GM19372 (cell line): ENCODE measurements at regions not wholly inside any gene's neighbourhood (a gene's known extent, or its start where the extent isn't known, plus 50 kb on each side); places are given as distances from the start of the nearest gene placed in this dataset.
"Not testable (repeated sequence)": the region's sequence is repeated elsewhere in the genome, so short reads cannot be mapped to it uniquely, and the experiment has no call there.

Experiments used
- ATAC-seq: cut with Tn5 transposase; IDR thresholded peaks from one replicate; pipeline ENCODE4 v1.9.1; 2021; ENCODE audit warnings: mild to moderate bottlenecking, low read depth, moderate library complexity; ENCODE audit not compliant: unreplicated experiment

DNA sequence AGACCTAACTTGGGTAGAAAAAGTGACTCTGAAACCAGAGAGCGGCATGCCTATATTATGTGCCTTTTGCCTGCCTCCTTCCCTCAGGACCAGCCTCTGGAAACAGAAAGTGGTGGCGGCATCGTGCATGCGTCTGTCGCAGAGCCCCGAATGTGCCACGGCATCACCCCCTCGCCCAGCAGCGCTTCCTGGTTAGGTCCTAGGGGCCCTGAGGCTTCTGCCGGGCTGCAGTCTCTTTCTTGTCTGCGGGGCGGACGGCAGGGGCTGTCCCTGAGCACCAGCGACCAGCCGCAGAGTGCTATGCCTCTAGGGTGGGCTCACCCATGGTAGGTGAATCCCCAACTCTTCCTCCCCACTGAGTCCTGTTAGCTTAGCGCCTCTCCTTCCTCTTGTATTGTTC, 68.7 kb downstream of the VSIG4 start:
- ATAC-seq, result no peak

DNA sequence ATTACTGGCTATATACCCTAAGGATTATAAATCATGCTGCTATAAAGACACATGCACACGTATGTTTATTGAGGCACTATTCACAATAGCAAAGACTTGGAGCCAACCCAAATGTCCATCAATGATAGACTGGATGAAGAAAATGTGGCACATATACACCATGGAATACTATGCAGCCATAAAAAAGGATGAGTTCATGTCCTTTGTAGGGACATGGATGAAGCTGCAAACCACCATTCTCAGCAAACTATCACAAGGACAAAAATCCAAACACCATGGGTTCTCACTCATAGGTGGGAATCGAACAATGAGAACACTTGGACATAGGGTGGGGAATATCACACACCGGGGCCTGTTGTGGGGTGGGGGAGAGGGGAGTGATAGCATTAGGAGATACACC, 72.7 kb downstream of the VSIG4 start:
- ATAC-seq, result not testable (repeated sequence)

DNA sequence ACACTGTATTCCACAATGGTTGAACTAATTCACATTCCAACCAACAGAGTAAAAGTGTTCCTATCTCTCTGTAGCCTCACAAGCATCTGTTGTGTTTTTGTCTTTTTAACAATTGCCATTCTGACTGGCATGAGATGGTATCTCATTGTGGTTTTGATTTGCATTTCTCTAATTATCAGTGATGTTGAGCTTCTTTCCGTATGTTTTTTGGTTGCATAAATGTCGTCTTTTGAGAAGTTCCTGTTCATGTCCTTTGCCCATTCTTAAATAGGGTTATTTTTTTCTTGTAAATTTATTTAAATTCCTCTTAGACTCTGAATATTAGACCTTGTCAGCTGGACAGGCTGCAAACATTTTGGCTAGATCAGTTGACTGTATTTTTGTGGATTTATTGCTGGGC, 78.2 kb downstream of the VSIG4 start:
- no peak for ATAC-seq

- ATAC-seq, result no peak
Measured at GRCh38 chrX:65948103-65948502, 91.8 kb downstream of the VSIG4 start.

DNA sequence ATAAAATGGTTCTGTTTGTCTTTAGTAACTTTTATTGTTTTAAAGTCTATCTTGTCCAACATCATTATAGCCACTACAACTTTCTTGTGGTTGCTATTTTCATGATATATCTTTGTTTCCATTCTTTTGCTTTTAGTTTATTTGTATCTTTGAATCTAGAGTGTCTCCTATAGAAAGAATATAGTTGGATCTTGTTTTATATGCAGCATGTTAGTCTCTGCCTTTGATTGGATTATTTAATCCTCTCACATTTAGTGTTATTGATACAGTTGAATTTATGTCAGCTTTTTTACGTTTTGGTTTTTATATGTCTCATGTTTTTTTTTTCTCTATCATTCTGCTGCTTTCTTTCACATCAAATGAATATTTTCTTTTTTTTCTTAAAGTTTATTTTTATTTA, 98.1 kb downstream of the VSIG4 start:
- no peak for ATAC-seq

DNA sequence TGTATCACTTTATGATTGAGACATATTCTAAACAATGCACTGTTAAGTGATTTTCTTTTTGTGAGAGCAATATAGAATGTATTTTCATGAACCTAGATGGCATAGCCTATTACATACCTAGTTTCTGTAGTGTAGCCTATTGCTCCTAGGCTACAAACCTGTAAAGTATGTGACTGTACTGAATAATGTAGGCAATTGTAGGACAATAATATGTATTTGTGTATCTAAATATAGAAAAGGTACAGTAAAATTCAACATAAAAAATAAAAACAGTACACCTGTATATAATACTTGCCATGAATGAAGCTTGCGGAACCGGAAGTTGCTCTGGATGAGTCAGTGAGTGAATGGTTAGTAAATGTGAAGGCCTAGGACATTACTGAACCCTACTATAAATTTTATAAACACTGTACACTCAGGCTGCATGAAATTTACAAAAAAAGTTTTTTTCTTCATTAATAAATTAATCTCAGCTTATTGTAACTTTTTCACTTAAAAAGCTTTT, 106.7 kb downstream of the VSIG4 start:
- ATAC-seq, result no peak

GRCh38 chrX:65932173-65933084, 107.5 kb downstream of the VSIG4 start:
- no peak for ATAC-seq

GRCh38 chrX:65928522-65928921, 111.4 kb downstream of the VSIG4 start:
- ATAC-seq, result no peak

DNA sequence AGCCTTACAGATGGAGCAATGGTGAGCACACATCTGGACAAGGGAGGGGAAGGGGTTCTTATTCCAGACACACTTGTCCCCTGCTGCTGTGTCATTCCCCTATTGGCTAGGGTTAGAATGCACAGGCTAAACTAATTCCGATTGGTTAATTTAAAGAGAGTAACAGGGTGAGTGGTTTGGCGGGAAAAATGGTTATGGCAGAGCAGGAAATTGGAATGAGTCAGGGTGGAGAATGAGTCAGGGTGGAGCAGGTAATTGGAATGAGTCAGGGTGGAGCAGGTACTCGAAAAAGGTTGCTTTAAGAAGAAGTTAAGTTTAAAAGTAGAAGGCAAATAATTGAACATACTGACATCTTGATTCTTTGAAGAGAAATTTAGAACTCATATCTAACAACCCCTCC, 112.5 kb downstream of the VSIG4 start:
- not testable (repeated sequence) for ATAC-seq

- ATAC-seq, result no peak
Measured at GRCh38 chrX:65926095-65927019, 113.5 kb downstream of the VSIG4 start.

DNA sequence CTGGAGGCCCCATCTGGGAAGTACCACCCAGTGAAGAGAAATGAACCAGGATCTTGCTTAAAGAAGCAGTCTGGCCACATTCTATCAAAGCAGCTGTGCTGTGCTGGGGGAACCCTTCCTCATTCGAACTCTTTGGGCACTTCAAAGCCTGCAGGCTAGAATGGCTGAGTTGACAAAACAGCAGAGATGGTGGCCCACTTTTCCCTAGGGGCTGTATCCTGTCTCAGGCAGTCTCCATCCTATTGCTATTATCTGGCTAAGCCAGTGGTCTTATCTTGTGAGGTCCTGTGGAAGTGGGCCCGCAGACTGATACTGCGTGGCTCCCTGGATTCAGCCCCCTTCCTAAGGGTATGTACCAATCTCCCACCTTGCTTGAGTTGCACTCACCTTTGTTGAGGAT, 114.3 kb downstream of the VSIG4 start:
- ATAC-seq, result no peak

GRCh38 chrX:65925005-65925404, 114.9 kb downstream of the VSIG4 start:
- ATAC-seq, result no peak

DNA sequence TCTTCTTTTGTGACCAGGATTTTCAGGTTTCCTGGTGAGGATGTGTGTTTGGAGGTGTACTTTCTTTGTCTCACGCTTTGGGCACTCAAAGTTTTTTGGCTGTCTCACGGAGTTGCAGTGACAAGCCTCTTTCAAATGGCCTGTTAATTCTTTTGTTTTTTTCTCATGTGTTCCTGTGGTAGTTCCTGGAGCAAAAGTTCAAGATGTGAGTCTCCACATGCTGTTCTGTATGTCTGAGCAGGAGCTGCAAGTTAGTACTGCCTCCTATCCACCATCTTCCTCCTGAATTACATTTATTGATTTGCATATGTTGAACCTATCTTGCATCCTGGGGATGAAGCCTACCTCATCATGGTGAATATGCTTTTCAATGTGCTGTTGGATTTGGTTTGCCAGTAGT, 118.5 kb downstream of the VSIG4 start:
- ATAC-seq, result no peak

- no peak for ATAC-seq
Measured at GRCh38 chrX:65920620-65921019, 119.3 kb downstream of the VSIG4 start.

- ATAC-seq, result no peak
Measured at GRCh38 chrX:65910899-65911298, 129.0 kb downstream of the VSIG4 start.

- no peak for ATAC-seq
Measured at GRCh38 chrX:65903750-65904149, 136.1 kb downstream of the VSIG4 start.

GRCh38 chrX:65902011-65902410, 137.9 kb downstream of the VSIG4 start:
- no peak for ATAC-seq

- ATAC-seq, result no peak
Measured at GRCh38 chrX:65900850-65901844, 138.7 kb downstream of the VSIG4 start.

GRCh38 chrX:65894133-65894532, 145.7 kb downstream of the VSIG4 start:
- ATAC-seq, result no peak

GRCh38 chrX:65891817-65892216, 148.1 kb downstream of the VSIG4 start:
- not testable (repeated sequence) for ATAC-seq
